ENCODE measurements at regions not wholly inside any gene's neighbourhood (a gene's known extent, or its start where the extent isn't known, plus 50 kb on each side); places are given as distances from the start of the nearest gene placed in this dataset.

DNA sequence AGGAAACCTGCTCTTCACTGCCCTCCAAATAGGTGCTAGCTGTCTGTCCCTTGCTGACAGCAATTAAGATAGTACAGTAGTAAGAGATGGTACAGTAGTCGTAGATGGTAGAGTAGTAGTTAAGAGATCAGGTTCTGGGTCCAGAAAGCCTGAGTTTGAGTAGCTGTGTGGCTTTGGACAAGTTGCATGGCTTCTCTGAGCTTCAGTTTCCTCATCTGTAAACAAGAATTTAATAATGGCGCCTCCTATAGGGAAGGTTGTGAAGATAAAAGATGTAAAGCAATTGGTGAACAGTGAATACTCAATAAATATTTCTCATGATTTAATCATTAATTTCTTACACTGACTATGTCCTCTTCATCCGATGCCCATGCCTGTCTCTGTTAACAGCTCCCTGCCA, 86.9 kb upstream of the BCL6 start:
- ATAC-seq (replicated peaks) = no peak
- peaks cover 23 to 26% of the 10 kb centered on the region in 2 donors for H3K4me1 Mint-ChIP-seq
- no peak for DNase-seq
- peaks cover 0 to 4% of the 10 kb centered on the region in 2 donors for H3K27me3 Mint-ChIP-seq
- peaks cover 4 to 9% of the 10 kb centered on the region in 2 donors for H3K9me3 Mint-ChIP-seq
- peaks cover 2 to 3% of the 10 kb centered on the region in 2 donors for H3K36me3 Mint-ChIP-seq
- H3K27ac Mint-ChIP-seq = no peak overlapping the region
- no peak overlapping the region for H3K4me3 Mint-ChIP-seq

DNA sequence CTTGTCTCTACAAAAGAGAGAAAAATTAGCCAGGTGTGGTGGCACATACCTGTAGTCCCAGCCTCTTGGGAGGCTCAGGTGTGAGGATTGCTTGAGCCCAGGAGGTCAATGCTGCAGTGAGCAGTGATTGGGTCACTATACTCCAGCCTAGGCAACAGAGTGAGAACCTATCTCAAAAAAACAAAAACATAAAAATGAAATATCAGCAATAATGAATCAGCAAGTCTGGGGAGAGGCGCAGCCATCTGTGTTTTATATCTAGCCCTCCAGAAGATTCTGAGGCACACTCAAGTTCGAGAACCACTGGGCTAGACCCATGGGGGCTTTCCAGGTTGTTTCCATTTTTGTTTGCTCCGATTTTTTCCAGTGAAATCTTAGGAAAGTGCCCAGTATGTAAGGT, 88.1 kb upstream of the BCL6 start:
- Mint-ChIP-seq H3K36me3 (peaks cover 2 to 3% of the 10 kb centered on the region in 2 donors), H3K9me3 (peaks cover 4 to 9% of the 10 kb centered on the region in 2 donors), H3K27ac (no peak overlapping the region), H3K27me3 (peaks cover 0 to 4% of the 10 kb centered on the region in 2 donors), H3K4me3 (no peak overlapping the region), H3K4me1 (peaks cover 23 to 25% of the 10 kb centered on the region in 2 donors)
- no peak for DNase-seq
- ATAC-seq (replicated peaks) = no peak

DNA sequence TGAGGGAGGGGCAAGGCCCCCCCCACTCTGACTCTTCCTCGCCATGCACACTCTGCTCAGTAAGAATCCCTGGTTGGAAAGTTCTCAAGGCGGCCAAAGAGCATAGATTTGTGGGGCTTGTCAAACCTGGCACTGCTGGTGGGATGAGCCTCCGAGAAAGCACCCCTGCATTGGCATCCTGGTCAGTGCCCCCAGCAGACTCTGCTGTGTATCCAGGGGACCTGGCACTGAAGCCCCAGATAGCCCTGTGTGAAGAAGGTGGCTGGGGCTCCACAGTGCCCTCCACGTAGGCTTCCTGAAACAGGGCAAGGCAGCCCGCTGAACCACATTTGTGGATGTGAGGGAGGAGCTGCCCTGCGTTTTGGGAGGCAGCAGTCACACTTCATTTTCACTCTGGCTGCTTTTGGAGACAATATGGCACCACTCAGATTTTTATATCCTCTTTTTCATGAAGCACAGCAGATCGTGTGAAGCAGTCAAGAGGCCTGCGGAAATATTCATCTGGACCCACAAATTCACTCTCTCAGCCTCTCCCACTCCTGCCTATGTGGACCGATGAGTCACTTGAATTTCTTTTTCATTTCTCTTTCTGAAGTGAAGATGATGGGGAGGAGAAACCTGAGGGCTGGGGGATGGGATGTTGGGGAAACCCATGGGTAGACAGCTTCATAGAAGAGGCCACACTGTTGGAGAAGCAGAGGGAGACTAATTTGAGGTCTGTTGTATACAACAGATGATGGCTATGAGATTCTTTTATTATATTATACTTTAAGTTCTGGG, 88.7 kb upstream of the BCL6 start:
- Mint-ChIP-seq H3K4me3 (no peak overlapping the region), H3K36me3 (peaks cover 2 to 3% of the 10 kb centered on the region in 2 donors), H3K4me1 (peaks cover 18 to 19% of the 10 kb centered on the region in 2 donors), H3K27ac (no peak overlapping the region), H3K27me3 (peaks cover 0 to 4% of the 10 kb centered on the region in 2 donors), H3K9me3 (peaks cover 4 to 9% of the 10 kb centered on the region in 2 donors)
- ATAC-seq (replicated peaks) (peak; percentile 84 to 88), DNase-seq (peak; percentile 20)

DNA sequence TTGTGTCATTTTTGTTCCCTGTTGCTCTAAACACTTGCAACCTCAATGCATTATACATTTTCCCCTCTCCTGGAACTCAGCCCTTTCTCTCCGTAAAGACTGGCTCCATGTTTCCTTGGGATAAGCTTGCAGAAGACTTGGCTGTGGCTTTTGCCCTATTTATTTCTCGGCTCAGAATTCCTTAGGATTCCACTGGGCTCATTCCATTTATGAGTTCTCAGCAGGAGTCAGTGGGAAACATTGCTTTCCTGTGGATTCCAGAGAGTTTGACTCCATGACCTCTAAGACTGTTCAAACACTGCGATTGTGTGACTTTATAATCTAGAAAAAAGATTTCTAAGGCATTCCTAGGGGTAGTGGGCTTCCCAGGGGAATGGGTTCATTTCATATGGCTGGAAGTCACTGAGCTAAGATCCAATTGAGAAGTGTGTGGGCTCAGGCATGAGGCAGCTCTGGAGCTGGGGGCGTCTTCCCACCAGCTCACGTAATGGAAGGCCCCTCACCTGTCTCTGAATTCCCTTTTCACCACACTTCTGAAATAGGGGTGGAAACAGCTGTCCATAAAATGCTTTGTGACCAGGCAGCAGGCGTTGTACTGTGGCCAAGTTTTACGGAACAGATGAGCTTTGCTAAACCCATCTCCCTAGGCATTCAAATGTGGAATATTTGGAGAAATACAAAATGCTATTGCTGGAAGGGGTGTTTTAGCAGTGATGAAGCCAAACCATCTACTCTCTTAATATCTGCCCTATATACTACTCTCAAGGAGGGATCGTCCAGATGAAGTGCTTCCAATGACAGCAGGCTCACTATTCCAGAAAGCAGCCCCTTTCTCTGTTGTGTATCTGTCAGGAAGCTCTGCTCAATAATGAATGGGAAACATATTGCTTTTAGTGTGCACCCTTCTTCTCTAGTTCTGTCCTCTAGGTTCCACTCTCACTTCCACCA, 91.8 kb upstream of the BCL6 start:
- H3K27me3 Mint-ChIP-seq = no peaks in the 10 kb centered on the region
- no peak overlapping the region for H3K27ac Mint-ChIP-seq
- peaks cover 4 to 6% of the 10 kb centered on the region in 2 donors for H3K9me3 Mint-ChIP-seq
- no peak for DNase-seq
- H3K36me3 Mint-ChIP-seq = peaks cover 2 to 3% of the 10 kb centered on the region in 2 donors
- H3K4me1 Mint-ChIP-seq = peaks cover 10 to 15% of the 10 kb centered on the region in 2 donors
- no peak for ATAC-seq (replicated peaks)
- H3K4me3 Mint-ChIP-seq = no peak overlapping the region

DNA sequence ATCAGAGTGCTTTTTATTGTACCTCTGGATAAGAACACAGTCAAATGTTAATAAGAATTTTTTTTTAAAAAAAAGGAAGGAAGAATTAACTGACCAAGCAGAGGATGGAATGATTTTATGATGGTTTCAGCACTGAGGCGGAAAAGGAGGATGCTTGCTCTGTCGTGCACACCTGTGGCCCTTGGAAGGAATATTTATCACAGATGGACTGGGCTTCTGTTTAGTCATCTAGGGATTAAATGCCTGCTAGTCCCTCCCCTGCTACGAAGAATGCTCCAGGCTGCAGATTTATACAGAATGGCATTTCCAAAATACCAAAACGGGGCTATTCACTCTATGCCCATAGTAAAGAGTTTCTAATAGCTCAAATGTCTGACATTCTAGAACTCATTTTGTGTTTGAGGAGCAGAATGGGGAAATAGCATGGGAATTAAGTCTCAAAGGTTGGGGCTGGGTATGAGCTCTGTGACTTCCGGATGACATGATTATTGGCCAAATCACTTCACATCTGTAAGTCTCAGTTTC, 92.8 kb upstream of the BCL6 start:
- no peak for ATAC-seq (replicated peaks)
- peaks cover 2 to 3% of the 10 kb centered on the region in 2 donors for H3K36me3 Mint-ChIP-seq

DNA sequence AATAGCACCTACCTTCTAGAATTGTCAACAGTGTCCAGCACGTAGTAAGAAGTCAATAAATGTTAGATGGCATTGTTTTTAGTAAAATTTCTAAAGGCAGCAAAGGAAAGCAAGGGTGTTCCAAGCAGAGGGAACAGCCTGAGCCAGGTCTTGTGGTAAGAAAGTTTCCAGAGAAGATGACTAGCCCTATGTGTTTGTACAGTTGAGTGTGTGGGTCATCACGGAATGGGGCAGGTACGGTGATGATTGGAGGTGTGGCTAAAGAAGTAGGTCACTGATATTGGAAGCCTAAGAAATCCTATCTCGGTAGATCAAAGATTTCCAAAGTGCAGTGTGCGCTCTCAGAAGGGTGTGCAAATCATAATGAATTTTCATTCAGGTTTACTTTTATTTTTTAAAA, 94.2 kb upstream of the BCL6 start:
- Mint-ChIP-seq H3K27ac (no peak overlapping the region), H3K9me3 (peaks cover 4 to 6% of the 10 kb centered on the region in 2 donors), H3K4me3 (no peak overlapping the region), H3K36me3 (peaks cover 2 to 3% of the 10 kb centered on the region in 2 donors), H3K27me3 (no peaks in the 10 kb centered on the region), H3K4me1 (peaks cover 4 to 5% of the 10 kb centered on the region in 2 donors)
- ATAC-seq (replicated peaks) = no peak
- DNase-seq = no peak

More for the DNA sequence above, 92.8 kb upstream of the BCL6 start:
- no peaks in the 10 kb centered on the region for H3K27me3 Mint-ChIP-seq
- DNase-seq = no peak
- peaks cover 10 to 15% of the 10 kb centered on the region in 2 donors for H3K4me1 Mint-ChIP-seq
- H3K27ac Mint-ChIP-seq = no peak overlapping the region
- no peak overlapping the region for H3K4me3 Mint-ChIP-seq
- peaks cover 4 to 6% of the 10 kb centered on the region in 2 donors for H3K9me3 Mint-ChIP-seq

DNA sequence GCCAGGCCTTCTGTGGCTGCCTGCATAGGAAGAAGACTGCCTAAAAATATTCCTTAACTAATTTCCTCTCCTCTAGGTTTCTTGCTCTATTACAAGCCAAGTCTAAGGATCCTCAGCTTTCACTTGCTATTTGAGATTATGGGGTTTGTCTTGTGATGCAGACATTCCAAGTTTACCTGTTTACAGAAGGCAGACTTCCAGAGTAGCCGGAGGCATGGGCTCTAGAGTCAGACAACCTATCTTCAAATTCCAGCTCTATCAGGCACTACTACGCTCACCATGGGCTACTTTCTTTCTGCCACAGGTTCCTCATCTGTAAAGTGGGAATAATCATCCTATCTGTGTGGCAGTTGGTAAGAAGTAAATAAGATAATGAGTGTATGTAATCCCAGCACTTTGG, 95.6 kb upstream of the BCL6 start:
- H3K36me3 Mint-ChIP-seq = no peaks in the 10 kb centered on the region
- H3K27ac Mint-ChIP-seq = no peak overlapping the region
- ATAC-seq (replicated peaks) = no peak
- no peak overlapping the region for H3K4me3 Mint-ChIP-seq
- DNase-seq = no peak
- no peaks in the 10 kb centered on the region for H3K4me1 Mint-ChIP-seq
- no peaks in the 10 kb centered on the region for H3K9me3 Mint-ChIP-seq
- peaks cover 0 to 1% of the 10 kb centered on the region in 2 donors for H3K27me3 Mint-ChIP-seq

DNA sequence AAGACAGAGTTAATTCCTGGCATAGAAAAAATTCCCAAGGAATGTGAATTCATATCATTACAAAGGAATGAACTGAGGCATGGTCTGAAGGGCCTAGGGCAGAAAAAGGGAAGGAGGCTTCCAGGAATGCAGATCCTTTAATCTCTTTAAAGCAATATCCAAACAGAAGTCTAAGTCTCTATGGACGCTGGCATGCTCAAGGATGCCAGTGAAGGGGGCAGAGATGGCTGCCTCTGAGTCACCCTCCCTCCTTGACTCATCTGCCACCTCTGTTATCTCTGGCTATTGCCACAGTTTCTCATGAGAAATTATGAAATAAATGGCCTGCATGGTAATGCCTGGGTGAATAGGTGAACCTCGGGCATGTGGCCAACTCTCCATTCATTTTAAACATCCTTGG, 96.3 kb upstream of the BCL6 start:
- Mint-ChIP-seq H3K4me3 (no peak overlapping the region), H3K36me3 (no peaks in the 10 kb centered on the region), H3K27ac (no peak overlapping the region), H3K9me3 (no peaks in the 10 kb centered on the region), H3K4me1 (no peaks in the 10 kb centered on the region), H3K27me3 (peaks cover 0 to 4% of the 10 kb centered on the region in 2 donors)
- ATAC-seq (replicated peaks) (no peak), DNase-seq (no peak)

DNA sequence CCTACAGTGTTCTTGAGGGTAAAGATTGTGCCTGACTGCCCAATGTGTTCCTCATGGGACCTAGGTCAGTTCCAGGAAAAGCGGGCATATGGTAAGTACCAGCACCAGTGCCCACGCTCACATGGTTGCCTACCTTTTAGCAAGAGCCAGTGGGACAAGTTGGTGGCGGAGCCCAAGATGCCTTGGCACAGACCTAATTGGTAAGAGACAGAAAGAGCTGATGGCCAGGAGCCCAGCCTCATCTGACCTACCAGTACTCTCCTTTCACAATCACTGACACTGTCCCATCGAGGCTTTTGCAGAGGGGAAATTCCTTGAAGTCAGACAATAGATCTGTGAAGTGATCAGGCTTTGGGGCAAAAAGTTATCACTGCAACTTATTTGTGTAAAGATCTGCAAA, 98.4 kb upstream of the BCL6 start:
- no peaks in the 10 kb centered on the region for H3K9me3 Mint-ChIP-seq
- H3K4me3 Mint-ChIP-seq = no peak overlapping the region
- no peaks in the 10 kb centered on the region for H3K4me1 Mint-ChIP-seq
- no peak for ATAC-seq (replicated peaks)
- peaks cover 0 to 4% of the 10 kb centered on the region in 2 donors for H3K27me3 Mint-ChIP-seq
- no peak for DNase-seq
- H3K36me3 Mint-ChIP-seq = no peaks in the 10 kb centered on the region
- no peak overlapping the region for H3K27ac Mint-ChIP-seq

DNA sequence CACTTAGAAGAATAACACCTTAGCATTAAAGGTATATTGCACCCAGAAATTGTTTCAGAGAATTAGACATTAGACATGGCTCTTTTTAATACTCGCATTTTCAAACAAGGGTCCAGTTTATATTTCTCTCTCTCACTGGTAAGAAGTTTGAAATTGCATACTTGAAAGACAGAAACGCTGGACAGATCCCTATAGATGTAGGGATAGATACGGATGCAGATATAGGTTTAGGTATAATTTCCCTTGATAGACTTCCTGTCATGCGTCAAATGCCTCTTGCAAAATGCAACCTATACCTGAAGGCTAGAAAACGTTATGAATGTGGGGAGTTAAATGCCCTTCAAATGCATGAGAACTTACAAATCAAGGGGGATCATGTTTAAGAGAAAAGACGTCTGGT, 99.4 kb upstream of the BCL6 start:
- Mint-ChIP-seq H3K27me3 (peaks cover 0 to 4% of the 10 kb centered on the region in 2 donors), H3K4me3 (no peak overlapping the region), H3K27ac (no peak overlapping the region), H3K4me1 (peaks cover 0 to 4% of the 10 kb centered on the region in 2 donors), H3K36me3 (no peaks in the 10 kb centered on the region), H3K9me3 (no peaks in the 10 kb centered on the region)
- DNase-seq = no peak
- ATAC-seq (replicated peaks) = no peak

DNA sequence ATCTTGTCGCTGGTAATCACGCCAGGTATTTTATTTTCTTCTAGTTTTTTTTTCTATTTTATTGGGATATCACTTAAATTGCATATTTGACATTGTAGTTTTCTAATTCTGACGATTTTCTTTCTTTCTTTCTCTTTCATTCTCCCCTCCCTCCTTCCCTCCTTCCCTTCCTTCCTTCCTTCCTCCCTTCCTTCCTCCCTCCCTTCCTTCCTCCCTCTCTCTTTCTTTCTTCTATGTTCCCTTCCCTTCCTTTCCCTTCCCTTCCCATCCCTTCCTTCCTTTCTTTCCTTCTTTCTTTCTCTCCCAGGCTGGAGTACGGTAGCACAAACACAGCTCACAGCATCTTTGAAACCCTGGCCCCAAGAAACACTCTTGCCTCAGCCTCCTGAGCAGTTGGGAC, 100.6 kb upstream of the BCL6 start:
- Mint-ChIP-seq H3K36me3 (no peaks in the 10 kb centered on the region), H3K27ac (no peak overlapping the region), H3K9me3 (peaks cover 0 to 4% of the 10 kb centered on the region in 2 donors), H3K4me3 (no peak overlapping the region), H3K27me3 (peaks cover 0 to 4% of the 10 kb centered on the region in 2 donors), H3K4me1 (peaks cover 0 to 8% of the 10 kb centered on the region in 2 donors)
- DNase-seq (no peak), ATAC-seq (replicated peaks) (no peak)

DNA sequence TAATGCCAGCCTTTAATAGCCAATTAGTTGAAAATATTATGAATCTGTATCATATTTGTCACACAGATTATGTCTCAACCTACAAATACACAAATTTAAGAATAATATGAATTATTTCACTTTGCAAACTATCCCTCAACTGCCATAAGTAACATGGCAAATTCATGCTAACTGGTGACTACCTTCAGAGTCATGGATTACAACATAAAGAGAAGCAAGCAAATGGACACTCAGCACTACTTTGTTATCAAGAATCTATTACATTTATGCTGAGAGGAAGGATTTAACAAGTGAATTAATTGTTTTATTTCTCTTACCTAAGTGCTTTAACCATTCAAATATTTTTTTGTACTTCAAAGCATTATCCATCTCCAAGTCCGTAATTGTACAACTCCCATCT, 103.1 kb upstream of the BCL6 start:
- Mint-ChIP-seq H3K36me3 (peaks cover 0 to 4% of the 10 kb centered on the region in 2 donors), H3K27ac (no peak overlapping the region), H3K27me3 (peaks cover 0 to 4% of the 10 kb centered on the region in 2 donors), H3K4me3 (no peak overlapping the region), H3K9me3 (peaks cover 1 to 11% of the 10 kb centered on the region in 2 donors), H3K4me1 (peaks cover 0 to 8% of the 10 kb centered on the region in 2 donors)
- DNase-seq (no peak), ATAC-seq (replicated peaks) (no peak)

DNA sequence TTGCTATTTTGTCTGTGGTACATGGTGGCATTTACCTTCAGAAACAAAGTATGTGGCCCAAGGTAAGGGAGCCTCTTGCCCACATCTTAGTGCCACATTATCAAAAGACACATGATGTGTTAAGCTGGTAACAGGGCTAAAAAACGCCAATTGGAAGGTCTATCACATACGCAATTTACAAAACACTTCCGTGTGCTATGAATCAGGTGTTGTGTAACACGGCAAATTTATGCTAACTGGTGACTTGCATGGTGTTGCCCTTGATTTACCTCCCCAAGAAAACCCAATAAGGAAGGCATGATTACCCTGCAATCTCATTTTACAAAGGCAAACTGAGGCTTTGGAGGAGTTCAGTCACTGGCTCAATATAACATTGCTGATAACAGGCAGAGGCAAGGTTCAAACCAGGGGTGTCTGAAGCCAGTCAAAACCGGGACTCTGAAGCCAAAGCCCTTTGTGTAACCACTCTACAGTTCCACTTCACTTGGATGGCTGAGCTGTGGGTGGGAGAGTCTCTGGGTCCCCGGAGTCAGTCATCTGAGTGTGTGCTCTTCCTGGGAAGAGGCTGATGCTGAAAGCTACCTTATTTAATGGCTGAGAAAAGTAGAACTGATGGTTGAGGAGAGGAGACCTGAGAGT, 103.9 kb upstream of the BCL6 start:
- peaks cover 0 to 7% of the 10 kb centered on the region in 2 donors for H3K36me3 Mint-ChIP-seq
- peaks cover 0 to 8% of the 10 kb centered on the region in 2 donors for H3K4me1 Mint-ChIP-seq
- peaks cover 2 to 11% of the 10 kb centered on the region in 2 donors for H3K9me3 Mint-ChIP-seq
- no peak overlapping the region for H3K4me3 Mint-ChIP-seq
- H3K27me3 Mint-ChIP-seq = peaks cover 0 to 4% of the 10 kb centered on the region in 2 donors
- H3K27ac Mint-ChIP-seq = no peak overlapping the region
- no peak for DNase-seq
- ATAC-seq (replicated peaks) = no peak
